Muscle of leg (tissue), 3 donors: ENCODE measurements at regions not wholly inside any gene's neighbourhood (a gene's known extent, or its start where the extent isn't known, plus 50 kb on each side); places are given as distances from the start of the nearest gene placed in this dataset.
A peak's percentile ranks its signal among the peaks of the same experiment; 100 is the strongest.

Experiments used
- DNase-seq: peaks from one replicate; pipeline ENCODE4 v3.0.0; 2013
- H3K27ac ChIP-seq: one replicate; pipeline ENCODE4 v1.5.1; 2013; ENCODE audit warnings: mild to moderate bottlenecking, low read length, control low read depth
- H3K27me3 ChIP-seq: one replicate; pipeline ENCODE4 v1.6.1; 2013; ENCODE audit warnings: low read length; ENCODE audit not compliant: control insufficient read depth, insufficient read depth
- H3K36me3 ChIP-seq: one replicate; pipeline ENCODE4 v1.6.1; 2013; ENCODE audit warnings: low read length; ENCODE audit not compliant: control insufficient read depth, insufficient read depth
- H3K4me1 ChIP-seq: one replicate; pipeline ENCODE4 v1.6.1; 2013; ENCODE audit warnings: low read length; ENCODE audit not compliant: control insufficient read depth, insufficient read depth
- H3K4me3 ChIP-seq: one replicate; pipeline ENCODE4 v1.5.1; 2013; ENCODE audit warnings: low read length, control low read depth
- H3K9me3 ChIP-seq: replicated peaks from 2 replicates; pipeline ENCODE4 v1.6.1; 2013; ENCODE audit warnings: low read depth, low read length; ENCODE audit not compliant: control insufficient read depth
- WGBS: methylation state at CpG from one replicate; pipeline ENCODE4 v1.1.5; 2013; ENCODE audit warnings: missing lambda C conversion rate; ENCODE audit not compliant: insufficient coverage; 5-methylcytosine and 5-hydroxymethylcytosine counted together

GRCh38 chr9:28916348-28916747 lies 1343.1 kb upstream of the C9orf72 start:
- 80% methylated on average over 2 of the region's 3 CpGs for WGBS
- Histone ChIP-seq H3K36me3 (no peaks in the 10 kb centered on the region), H3K4me1 (no peaks in the 10 kb centered on the region), H3K9me3 (no peaks in the 10 kb centered on the region), H3K27ac (no peak overlapping the region), H3K4me3 (no peak overlapping the region), H3K27me3 (no peaks in the 10 kb centered on the region)
- DNase-seq = no peak

- Histone ChIP-seq H3K9me3 (no peaks in the 10 kb centered on the region), H3K4me1 (no peaks in the 10 kb centered on the region), H3K4me3 (no peak overlapping the region), H3K27me3 (no peaks in the 10 kb centered on the region), H3K27ac (no peak overlapping the region), H3K36me3 (no peaks in the 10 kb centered on the region)
- no peak for DNase-seq
- WGBS = no CpG with 5 or more reads among the region's 3 CpGs
Measured at GRCh38 chr9:28921857-28922500, 1348.7 kb upstream of the C9orf72 start.

GRCh38 chr9:28922891-28923290 lies 1349.6 kb upstream of the C9orf72 start:
- DNase-seq = peak; percentile 58

GRCh38 chr9:28923351-28923750 lies 1350.1 kb upstream of the C9orf72 start:
- H3K27ac ChIP-seq = peak overlapping the region; percentile 49
- H3K4me1 ChIP-seq = no peaks in the 10 kb centered on the region
- WGBS = no CpG with 5 or more reads among the region's 3 CpGs
- H3K9me3 ChIP-seq = no peaks in the 10 kb centered on the region
- DNase-seq = peak; percentile 92
- no peaks in the 10 kb centered on the region for H3K36me3 ChIP-seq
- no peak overlapping the region for H3K4me3 ChIP-seq
- no peaks in the 10 kb centered on the region for H3K27me3 ChIP-seq

More at GRCh38 chr9:28922891-28923290, 1349.6 kb upstream of the C9orf72 start:
- Histone ChIP-seq H3K4me3 (no peak overlapping the region), H3K9me3 (no peaks in the 10 kb centered on the region), H3K36me3 (no peaks in the 10 kb centered on the region), H3K27me3 (no peaks in the 10 kb centered on the region), H3K27ac (peak overlapping the region; percentile 37), H3K4me1 (no peaks in the 10 kb centered on the region)
- WGBS = 9% methylated on average over 2 of the region's 4 CpGs

- Histone ChIP-seq H3K4me3 (no peak overlapping the region), H3K4me1 (no peaks in the 10 kb centered on the region), H3K36me3 (no peaks in the 10 kb centered on the region), H3K9me3 (no peaks in the 10 kb centered on the region), H3K27ac (no peak overlapping the region), H3K27me3 (no peaks in the 10 kb centered on the region)
- 84% methylated on average over 2 of the region's 3 CpGs for WGBS
- DNase-seq = no peak
Measured at GRCh38 chr9:28925157-28925556, 1351.9 kb upstream of the C9orf72 start.

- Histone ChIP-seq H3K27ac (no peak overlapping the region), H3K9me3 (no peaks in the 10 kb centered on the region), H3K4me3 (no peak overlapping the region), H3K27me3 (no peaks in the 10 kb centered on the region), H3K36me3 (no peaks in the 10 kb centered on the region), H3K4me1 (no peaks in the 10 kb centered on the region)
- no peak for DNase-seq
- WGBS = no CpG with 5 or more reads among the region's 3 CpGs
Measured at GRCh38 chr9:28926306-28926705, 1353.0 kb upstream of the C9orf72 start.

GRCh38 chr9:28927691-28928090 lies 1354.4 kb upstream of the C9orf72 start:
- H3K4me3 ChIP-seq = no peak overlapping the region
- no peaks in the 10 kb centered on the region for H3K9me3 ChIP-seq
- no peaks in the 10 kb centered on the region for H3K36me3 ChIP-seq
- no peaks in the 10 kb centered on the region for H3K4me1 ChIP-seq
- no CpG with 5 or more reads among the region's 1 CpG for WGBS
- DNase-seq = no peak
- no peaks in the 10 kb centered on the region for H3K27me3 ChIP-seq
- H3K27ac ChIP-seq = no peak overlapping the region

- H3K9me3 ChIP-seq = no peaks in the 10 kb centered on the region
- WGBS = no CpG with 5 or more reads among the region's 3 CpGs
- H3K27ac ChIP-seq = no peak overlapping the region
- H3K4me1 ChIP-seq = no peaks in the 10 kb centered on the region
- H3K36me3 ChIP-seq = no peaks in the 10 kb centered on the region
- DNase-seq = no peak
- H3K4me3 ChIP-seq = no peak overlapping the region
- no peaks in the 10 kb centered on the region for H3K27me3 ChIP-seq
Measured at GRCh38 chr9:28929433-28929832, 1356.2 kb upstream of the C9orf72 start.

- Histone ChIP-seq H3K4me3 (no peak overlapping the region), H3K36me3 (no peaks in the 10 kb centered on the region), H3K4me1 (no peaks in the 10 kb centered on the region), H3K9me3 (no peaks in the 10 kb centered on the region), H3K27me3 (no peaks in the 10 kb centered on the region), H3K27ac (no peak overlapping the region)
- peak; percentile 57 for DNase-seq
- WGBS = no CpG with 5 or more reads among the region's 3 CpGs
Measured at GRCh38 chr9:28930766-28931165, 1357.5 kb upstream of the C9orf72 start.

GRCh38 chr9:28934111-28934510 lies 1360.8 kb upstream of the C9orf72 start:
- Histone ChIP-seq H3K27me3 (no peaks in the 10 kb centered on the region), H3K4me3 (no peak overlapping the region), H3K36me3 (no peaks in the 10 kb centered on the region), H3K9me3 (no peaks in the 10 kb centered on the region), H3K4me1 (no peaks in the 10 kb centered on the region), H3K27ac (no peak overlapping the region)
- DNase-seq = no peak

GRCh38 chr9:28938981-28939380 lies 1365.7 kb upstream of the C9orf72 start:
- no peak overlapping the region for H3K4me3 ChIP-seq
- H3K27ac ChIP-seq = no peak overlapping the region
- no peaks in the 10 kb centered on the region for H3K36me3 ChIP-seq
- no peaks in the 10 kb centered on the region for H3K27me3 ChIP-seq
- DNase-seq = no peak
- 36% methylated on average over 1 of the region's 3 CpGs for WGBS
- no peaks in the 10 kb centered on the region for H3K4me1 ChIP-seq
- no peaks in the 10 kb centered on the region for H3K9me3 ChIP-seq
